Right atrium auricular region (tissue), 2 donors: ENCODE measurements at regions not wholly inside any gene's neighbourhood (a gene's known extent, or its start where the extent isn't known, plus 50 kb on each side); places are given as distances from the start of the nearest gene placed in this dataset.

Experiments
- DNase-seq: peaks from one replicate; pipeline ENCODE4 v3.0.0-alpha.2; 2019; ENCODE audit warnings: low spot score
- H3K27ac ChIP-seq, 2 donors: fragments of 200-600 bp; sonication (generic); 1 replicate in 1 of 2; 2 replicates in 1 of 2; pipeline ENCODE4 v1.5.1; 2016 to 2019
- H3K27me3 ChIP-seq, 2 donors: fragments of 200-600 bp; sonication (generic); one replicate each; pipeline versions ENCODE4 v1.5.1 to v1.6.0; 2017 to 2019
- H3K36me3 ChIP-seq: fragments of 200-600 bp; sonication (generic); one replicate; pipeline ENCODE4 v1.5.1; 2016
- H3K4me1 ChIP-seq, 2 donors: fragments of 200-600 bp; sonication (generic); one replicate each; pipeline versions ENCODE4 v1.5.1 to v1.6.0; 2017 to 2019
- H3K4me3 ChIP-seq, 2 donors: fragments of 200-600 bp; sonication (generic); 1 replicate in 1 of 2; 2 replicates in 1 of 2; pipeline ENCODE4 v1.5.1; 2017 to 2019; ENCODE audit warnings: mild to moderate bottlenecking in 1 of 2, moderate library complexity in 1 of 2
- H3K9me3 ChIP-seq, 2 donors: fragments of 200-600 bp; sonication (generic); one replicate each; pipeline ENCODE4 v1.5.1; 2019
- TF ChIP-seq, protein P1 (sequence below), 2 donors: fragments of 200-600 bp; sonication (generic); IDR thresholded peaks; one replicate each; pipeline ENCODE4 v1.5.1; 2019; ENCODE audit warnings: antibody characterized with exemption in 2 of 2

DNA sequence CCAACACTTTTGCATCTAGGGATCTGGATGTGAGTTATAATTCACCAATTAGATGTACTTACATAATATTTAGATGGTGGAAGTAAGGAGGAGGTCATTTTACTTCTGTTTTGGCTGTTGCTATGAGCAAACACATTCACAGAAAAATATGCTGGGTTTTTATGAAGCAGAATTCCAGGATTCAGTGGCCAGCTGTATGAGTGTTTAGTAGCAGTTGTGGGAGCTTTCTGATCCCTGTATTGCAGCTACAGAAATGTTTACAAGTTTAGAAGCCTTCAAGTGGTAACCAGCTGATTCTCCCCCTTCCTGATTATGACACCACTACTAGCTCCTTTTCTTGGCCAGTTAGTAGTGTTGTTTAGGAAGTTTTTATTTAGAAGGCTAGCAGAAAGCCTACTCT is 177.0 kb downstream of the TENT5A start:
- Histone ChIP-seq H3K4me3 (no peak overlapping the region), H3K9me3 (no peaks in the 10 kb centered on the region), H3K27ac (no peak overlapping the region), H3K4me1 (peaks cover 0 to 8% of the 10 kb centered on the region in 2 donors), H3K27me3 (no peaks in the 10 kb centered on the region), H3K36me3 (no peaks in the 10 kb centered on the region)
- TF ChIP-seq, protein P1, sequence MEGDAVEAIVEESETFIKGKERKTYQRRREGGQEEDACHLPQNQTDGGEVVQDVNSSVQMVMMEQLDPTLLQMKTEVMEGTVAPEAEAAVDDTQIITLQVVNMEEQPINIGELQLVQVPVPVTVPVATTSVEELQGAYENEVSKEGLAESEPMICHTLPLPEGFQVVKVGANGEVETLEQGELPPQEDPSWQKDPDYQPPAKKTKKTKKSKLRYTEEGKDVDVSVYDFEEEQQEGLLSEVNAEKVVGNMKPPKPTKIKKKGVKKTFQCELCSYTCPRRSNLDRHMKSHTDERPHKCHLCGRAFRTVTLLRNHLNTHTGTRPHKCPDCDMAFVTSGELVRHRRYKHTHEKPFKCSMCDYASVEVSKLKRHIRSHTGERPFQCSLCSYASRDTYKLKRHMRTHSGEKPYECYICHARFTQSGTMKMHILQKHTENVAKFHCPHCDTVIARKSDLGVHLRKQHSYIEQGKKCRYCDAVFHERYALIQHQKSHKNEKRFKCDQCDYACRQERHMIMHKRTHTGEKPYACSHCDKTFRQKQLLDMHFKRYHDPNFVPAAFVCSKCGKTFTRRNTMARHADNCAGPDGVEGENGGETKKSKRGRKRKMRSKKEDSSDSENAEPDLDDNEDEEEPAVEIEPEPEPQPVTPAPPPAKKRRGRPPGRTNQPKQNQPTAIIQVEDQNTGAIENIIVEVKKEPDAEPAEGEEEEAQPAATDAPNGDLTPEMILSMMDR (IDR thresholded peaks at IDR 0.05): no peak
- DNase-seq: no peak

DNA sequence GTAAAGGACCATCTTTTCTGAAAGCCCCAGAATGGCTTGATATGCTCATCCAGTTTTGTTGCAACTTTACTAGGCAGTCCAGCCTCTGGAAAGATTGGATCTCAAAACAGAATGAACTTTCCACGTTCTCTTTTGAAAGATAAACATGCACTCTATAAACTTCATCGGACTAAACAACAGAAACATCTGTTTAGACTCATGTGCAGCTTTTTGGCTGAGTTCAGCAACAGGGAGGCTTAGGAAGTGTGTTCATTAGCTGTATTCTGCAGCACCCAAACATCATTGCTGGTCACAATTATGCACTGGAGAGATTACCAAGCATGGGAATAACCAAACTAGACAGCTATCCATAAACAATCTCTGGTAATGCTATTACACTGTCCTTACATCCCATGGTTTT is 180.5 kb downstream of the TENT5A start:
- TF ChIP-seq, protein P1 (IDR thresholded peaks at IDR 0.05): no peak
- no peak overlapping the region for H3K27ac ChIP-seq
- peaks cover 0 to 11% of the 10 kb centered on the region in 2 donors for H3K4me1 ChIP-seq
- H3K4me3 ChIP-seq: no peak overlapping the region
- H3K27me3 ChIP-seq: no peaks in the 10 kb centered on the region
- H3K36me3 ChIP-seq: no peaks in the 10 kb centered on the region
- H3K9me3 ChIP-seq: no peaks in the 10 kb centered on the region
- DNase-seq: no peak

DNA sequence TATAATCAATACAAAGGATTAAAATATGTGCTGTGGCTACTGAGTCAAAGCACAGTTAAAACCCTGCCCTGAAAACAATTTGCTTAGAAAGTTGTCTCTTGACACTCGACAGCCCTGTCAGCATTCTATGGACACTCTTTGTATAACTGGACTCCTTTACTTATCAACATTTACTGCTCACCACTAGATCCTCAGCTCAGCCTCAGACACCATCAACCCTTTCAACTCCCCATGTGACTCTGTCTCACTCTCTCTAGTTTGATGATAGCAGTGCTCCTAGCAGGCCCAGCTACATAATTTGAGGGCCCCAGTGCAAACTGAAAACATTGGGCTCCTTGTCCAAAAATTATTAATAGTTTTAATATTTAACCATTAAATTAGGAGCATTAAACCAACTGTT is 181.8 kb downstream of the TENT5A start:
- Histone ChIP-seq H3K36me3 (no peaks in the 10 kb centered on the region), H3K27me3 (no peaks in the 10 kb centered on the region), H3K4me1 (peaks cover 0 to 8% of the 10 kb centered on the region in 2 donors), H3K27ac (no peak overlapping the region), H3K9me3 (no peaks in the 10 kb centered on the region), H3K4me3 (no peak overlapping the region)
- no peak for DNase-seq
- TF ChIP-seq, protein P1 (IDR thresholded peaks at IDR 0.05): no peak

DNA sequence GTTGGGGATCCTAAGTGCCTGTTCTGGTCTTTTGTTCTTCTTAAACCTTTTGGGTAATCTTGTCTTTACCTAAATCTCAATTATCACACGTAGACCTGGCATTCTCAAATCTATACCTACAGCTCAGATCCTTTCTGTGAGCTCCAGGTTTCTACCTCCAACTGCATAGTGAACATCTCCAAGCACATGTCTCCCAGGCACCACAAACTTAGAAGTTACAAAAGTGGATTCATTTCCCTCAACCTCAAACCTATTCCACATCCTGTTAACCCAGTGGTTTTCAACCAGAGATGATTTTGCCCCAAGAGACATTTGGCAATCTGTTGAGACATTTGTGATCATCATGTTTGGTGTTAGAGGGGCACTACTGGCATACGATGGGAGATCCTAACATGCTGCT is 183.5 kb downstream of the TENT5A start:
- Histone ChIP-seq H3K36me3 (no peaks in the 10 kb centered on the region), H3K9me3 (no peaks in the 10 kb centered on the region), H3K27ac (no peak overlapping the region), H3K4me1 (peaks cover 0 to 3% of the 10 kb centered on the region in 2 donors), H3K27me3 (no peaks in the 10 kb centered on the region), H3K4me3 (no peak overlapping the region)
- no peak for DNase-seq
- TF ChIP-seq, protein P1 (IDR thresholded peaks at IDR 0.05): no peak

DNA sequence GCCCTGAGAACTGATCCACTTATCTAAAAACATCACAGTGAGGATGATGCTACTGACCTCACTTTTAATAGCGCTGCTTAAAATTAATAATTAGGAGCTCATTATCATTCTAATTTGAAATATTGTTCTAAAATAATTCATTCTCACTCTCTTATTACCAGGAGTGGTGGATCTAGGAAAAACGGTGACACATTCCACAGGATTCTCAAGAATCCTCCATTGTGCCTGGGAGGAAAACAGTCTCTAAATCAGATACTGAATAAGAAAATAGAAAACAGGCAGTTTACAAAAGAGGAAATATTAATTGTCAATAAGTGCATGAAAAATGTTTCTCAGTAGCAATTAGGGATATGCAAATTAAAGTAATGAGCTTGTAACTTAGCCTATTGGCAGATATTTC is 187.4 kb downstream of the TENT5A start:
- H3K36me3 ChIP-seq: no peaks in the 10 kb centered on the region
- peaks cover 0 to 7% of the 10 kb centered on the region in 2 donors for H3K4me1 ChIP-seq
- no peaks in the 10 kb centered on the region for H3K27me3 ChIP-seq
- TF ChIP-seq, protein P1 (IDR thresholded peaks at IDR 0.05): no peak
- H3K27ac ChIP-seq: no peak overlapping the region
- no peaks in the 10 kb centered on the region for H3K9me3 ChIP-seq
- no peak for DNase-seq
- no peak overlapping the region for H3K4me3 ChIP-seq

DNA sequence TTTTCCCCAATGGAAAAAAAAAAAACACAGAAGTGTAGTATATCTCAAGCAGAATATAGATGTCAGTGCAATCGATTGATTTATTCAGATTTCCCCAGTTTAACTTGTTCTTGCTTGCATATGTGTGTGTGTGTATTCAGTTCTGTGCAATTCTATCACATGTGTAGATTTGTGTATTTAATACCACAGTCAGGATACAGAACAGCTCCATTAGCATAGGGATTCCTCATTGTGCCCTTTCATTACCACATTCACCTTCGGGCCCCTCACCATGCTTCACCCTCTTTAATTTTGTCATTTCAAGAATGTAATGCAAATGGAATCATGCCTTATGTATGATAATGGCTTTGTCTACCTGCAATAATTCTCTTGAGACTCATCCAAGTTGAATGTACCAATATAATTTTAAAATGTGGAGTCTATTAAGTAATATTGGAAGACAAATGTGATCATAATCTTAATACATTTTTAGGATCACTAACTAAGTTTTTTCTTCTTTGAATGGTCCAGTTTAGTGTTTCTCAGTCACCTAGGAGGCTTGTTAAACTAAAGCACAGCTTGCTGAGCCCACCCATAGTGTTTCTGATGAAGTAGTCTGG is 187.9 kb downstream of the TENT5A start:
- Histone ChIP-seq H3K27me3 (no peaks in the 10 kb centered on the region), H3K9me3 (no peaks in the 10 kb centered on the region), H3K4me1 (peaks cover 0 to 7% of the 10 kb centered on the region in 2 donors), H3K36me3 (no peaks in the 10 kb centered on the region), H3K27ac (no peak overlapping the region), H3K4me3 (no peak overlapping the region)
- TF ChIP-seq, protein P1 (IDR thresholded peaks at IDR 0.05): no peak
- DNase-seq: no peak
